GM19328 (cell line): ENCODE measurements at regions not wholly inside any gene's neighbourhood (a gene's known extent, or its start where the extent isn't known, plus 50 kb on each side); places are given as distances from the start of the nearest gene placed in this dataset.

Experiments used
- ATAC-seq: cut with Tn5 transposase; IDR thresholded peaks from one replicate; pipeline ENCODE4 v1.9.1; 2021; ENCODE audit warnings: mild to moderate bottlenecking, moderate library complexity; ENCODE audit not compliant: unreplicated experiment

DNA sequence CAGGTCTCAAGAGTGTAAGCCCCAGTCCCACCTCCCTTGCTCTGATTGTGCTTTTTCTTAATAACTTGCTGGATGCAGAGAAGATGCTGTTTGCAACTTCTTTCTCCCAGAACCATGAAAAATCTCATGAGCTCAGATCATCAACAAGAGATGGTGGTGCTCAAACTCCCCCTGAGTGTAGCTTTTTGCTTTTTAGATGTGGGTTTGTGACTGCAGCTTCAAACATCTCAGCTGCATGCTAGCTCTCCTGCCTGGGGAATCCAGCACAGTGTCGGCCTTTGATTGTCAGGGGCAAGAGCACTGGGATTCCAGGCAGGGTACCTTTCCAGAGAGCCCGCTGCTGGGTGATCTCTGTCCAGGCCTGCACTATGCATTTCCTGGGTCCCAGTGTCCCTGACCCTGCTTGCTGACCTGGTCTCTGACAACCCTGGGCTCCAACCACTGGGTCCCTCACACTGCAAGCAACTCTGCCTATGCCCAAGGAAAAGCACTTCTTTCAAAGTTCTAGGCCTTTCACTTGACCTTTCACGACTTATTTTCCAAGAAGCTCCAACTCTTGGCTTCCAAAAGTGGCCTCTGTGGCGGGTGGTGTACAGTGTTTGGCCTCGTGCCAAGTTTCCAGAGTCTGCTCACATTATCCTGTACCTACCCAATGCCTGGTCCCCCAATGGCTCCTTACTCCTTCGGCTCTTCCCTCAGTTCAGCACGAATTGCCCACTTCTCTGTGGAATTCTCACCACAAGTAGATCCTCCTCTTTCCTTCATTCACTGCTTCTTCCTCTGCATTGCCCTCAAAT lies 69.7 kb upstream of the LY86 start:
- no peak for ATAC-seq

DNA sequence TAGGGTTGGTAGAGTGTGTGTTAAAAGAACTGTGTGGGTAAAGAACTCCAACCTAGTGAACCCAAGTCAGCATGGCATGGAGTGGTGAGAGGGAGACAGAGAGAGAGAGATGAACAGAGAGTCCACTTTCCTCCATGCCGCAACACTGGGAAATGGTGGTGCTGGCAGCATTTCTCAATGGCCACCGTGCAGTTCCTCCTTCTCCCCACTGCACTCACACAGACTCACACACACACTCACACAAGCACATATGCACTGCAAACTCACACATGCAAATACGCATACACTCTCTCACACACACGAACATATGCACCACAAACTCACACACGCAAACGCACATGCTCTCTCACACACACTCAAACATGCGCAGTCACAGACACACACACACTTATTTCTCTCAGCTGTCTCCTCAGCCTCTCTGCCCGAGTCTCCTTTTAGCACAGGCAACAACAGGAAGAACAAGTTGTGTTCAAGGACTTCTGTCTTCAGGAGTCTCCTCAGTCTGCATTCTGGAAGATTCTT lies 66.5 kb upstream of the LY86 start:
- ATAC-seq, result no peak

- ATAC-seq, result no peak
Measured at GRCh38 chr6:6522709-6523108, 65.8 kb upstream of the LY86 start.

DNA sequence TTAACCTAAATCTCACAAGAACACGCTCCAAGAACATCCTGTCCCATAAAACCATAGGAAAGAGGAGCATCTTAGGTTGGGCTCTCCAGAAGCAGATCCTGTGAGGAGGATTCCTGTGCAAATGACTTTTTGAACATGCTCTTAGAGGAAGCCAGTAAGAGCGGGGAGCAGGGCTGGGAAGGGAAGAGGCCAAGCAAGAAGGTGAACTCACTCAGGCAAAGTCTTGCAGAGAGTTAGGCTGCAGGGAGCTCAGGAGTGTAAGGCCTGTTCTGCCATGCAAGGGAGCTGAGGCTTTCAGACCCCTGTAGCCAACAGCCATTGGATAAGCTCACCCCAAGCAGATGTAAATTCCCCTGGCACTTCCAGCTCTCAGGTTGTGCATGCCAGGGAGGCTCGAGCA lies 63.6 kb upstream of the LY86 start:
- no peak for ATAC-seq

DNA sequence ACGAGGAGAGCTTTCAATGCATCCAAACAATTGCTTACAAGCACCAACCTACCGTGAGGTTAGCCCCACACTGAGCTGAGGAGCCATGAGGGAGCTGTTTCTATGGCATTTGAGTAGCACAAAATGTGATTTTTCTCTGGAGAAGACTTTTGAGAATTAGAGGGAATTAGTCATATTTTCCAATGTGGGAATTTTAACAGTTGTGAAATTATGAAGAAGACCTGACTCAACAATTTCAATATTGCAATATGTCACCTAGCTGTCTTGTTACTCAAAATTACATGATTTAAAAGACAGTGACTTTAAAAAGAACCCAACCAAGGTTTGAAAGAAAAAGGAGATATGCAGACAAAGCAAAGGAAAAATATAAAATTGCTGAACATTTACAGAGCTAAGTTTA lies 62.6 kb upstream of the LY86 start:
- ATAC-seq, result no peak

DNA sequence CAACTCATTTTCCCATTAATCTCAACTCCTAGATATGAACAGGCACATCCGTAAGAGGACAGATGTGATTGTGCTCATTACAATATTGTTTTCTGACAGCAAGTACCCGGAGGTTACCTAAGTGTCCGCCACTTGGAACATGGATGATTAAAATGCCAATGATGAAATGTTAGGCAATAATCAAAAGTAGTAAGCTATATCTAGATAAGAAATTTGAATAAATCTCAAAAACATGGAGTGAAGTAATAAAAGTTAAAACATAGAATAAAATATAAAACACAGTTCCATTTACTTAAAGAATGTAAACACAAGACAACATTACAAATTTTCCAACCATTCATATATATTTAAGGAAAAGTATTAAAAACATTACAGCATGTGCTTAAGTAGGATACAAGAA lies 59.2 kb upstream of the LY86 start:
- ATAC-seq, result no peak

DNA sequence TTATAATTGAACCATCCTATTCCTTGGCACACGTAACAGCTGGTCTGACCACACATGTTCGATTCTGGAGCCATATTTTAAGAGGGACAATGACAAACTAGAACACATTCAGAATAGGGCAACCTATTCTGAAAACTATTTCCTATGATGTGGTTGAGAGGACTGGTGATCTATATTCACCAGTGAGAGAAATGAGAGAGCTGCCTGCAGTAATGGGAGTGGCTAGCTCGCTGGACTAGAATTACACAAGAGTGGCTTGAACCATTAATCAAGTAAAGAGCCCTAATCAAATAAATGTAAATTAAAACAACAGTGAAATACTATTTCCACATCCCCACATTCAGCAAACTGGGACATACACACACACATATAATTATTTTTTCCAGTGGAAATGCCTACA lies 55.3 kb upstream of the LY86 start:
- no peak for ATAC-seq

- no peak for ATAC-seq
Measured at GRCh38 chr6:6534399-6534798, 54.1 kb upstream of the LY86 start.

- no peak for ATAC-seq
Measured at GRCh38 chr6:6537488-6538260, 50.8 kb upstream of the LY86 start.

GRCh38 chr6:6538261-6538660 lies 50.3 kb upstream of the LY86 start:
- no peak for ATAC-seq
